HG02938 (cell line): ENCODE measurements at regions not wholly inside any gene's neighbourhood (a gene's known extent, or its start where the extent isn't known, plus 50 kb on each side); places are given as distances from the start of the nearest gene placed in this dataset.

Source experiments
- ATAC-seq: cut with Tn5 transposase; IDR thresholded peaks from one replicate; pipeline ENCODE4 v1.9.1; 2021; ENCODE audit warnings: mild to moderate bottlenecking, moderate library complexity; ENCODE audit not compliant: unreplicated experiment

GRCh38 chr5:86875539-86875938 lies 257.8 kb downstream of the COX7C start:
- no peak for ATAC-seq

GRCh38 chr5:86878250-86878649 lies 260.5 kb downstream of the COX7C start:
- no peak for ATAC-seq

GRCh38 chr5:86879086-86879485 lies 261.3 kb downstream of the COX7C start:
- ATAC-seq, result no peak

- ATAC-seq, result no peak
Measured at GRCh38 chr5:86880344-86880743, 262.6 kb downstream of the COX7C start.

GRCh38 chr5:86880785-86881492 lies 263.2 kb downstream of the COX7C start:
- peak; percentile 94 for ATAC-seq

- no peak for ATAC-seq
Measured at GRCh38 chr5:86881493-86882090, 263.9 kb downstream of the COX7C start.

GRCh38 chr5:86884608-86885007 lies 266.9 kb downstream of the COX7C start:
- ATAC-seq, result no peak

GRCh38 chr5:86885011-86885410 lies 267.3 kb downstream of the COX7C start:
- ATAC-seq, result no peak

- no peak for ATAC-seq
Measured at GRCh38 chr5:86885489-86886230, 267.9 kb downstream of the COX7C start.

- no peak for ATAC-seq
Measured at GRCh38 chr5:86890375-86890774, 272.6 kb downstream of the COX7C start.

GRCh38 chr5:86894056-86894455 lies 276.3 kb downstream of the COX7C start:
- no peak for ATAC-seq

GRCh38 chr5:86896916-86897315 lies 279.2 kb downstream of the COX7C start:
- ATAC-seq, result no peak

- ATAC-seq, result no peak
Measured at GRCh38 chr5:86909418-86910295, 291.9 kb downstream of the COX7C start.

- no peak for ATAC-seq
Measured at GRCh38 chr5:86917117-86917579, 299.4 kb downstream of the COX7C start.

GRCh38 chr5:86918246-86918645 lies 300.5 kb downstream of the COX7C start:
- no peak for ATAC-seq

GRCh38 chr5:86926033-86926432 lies 308.3 kb downstream of the COX7C start:
- ATAC-seq, result no peak

GRCh38 chr5:86929123-86929766 lies 311.5 kb downstream of the COX7C start:
- no peak for ATAC-seq

- no peak for ATAC-seq
Measured at GRCh38 chr5:86951761-86952160, 315.9 kb upstream of the RASA1 start.

GRCh38 chr5:86964889-86965288 lies 302.8 kb upstream of the RASA1 start:
- ATAC-seq, result no peak

- no peak for ATAC-seq
Measured at GRCh38 chr5:86968301-86968753, 299.4 kb upstream of the RASA1 start.
